ENCODE measurements at regions not wholly inside any gene's neighbourhood (a gene's known extent, or its start where the extent isn't known, plus 50 kb on each side); places are given as distances from the start of the nearest gene placed in this dataset.

- DNase-seq = no peak
Observed at GRCh38 chr4:53694666-53695065, 103.4 kb upstream of the LNX1 start.

GRCh38 chr4:53693909-53694308, 102.6 kb upstream of the LNX1 start:
- Mint-ChIP-seq H3K9me3 (no peaks in the 10 kb centered on the region), H3K4me3 (no peak overlapping the region), H3K36me3 (ENCODE audit: low read depth) (peaks cover 3% of the 10 kb centered on the region), H3K27me3 (ENCODE audit: low read depth, poor library complexity) (peaks cover 8% of the 10 kb centered on the region), H3K4me1 (peaks cover 14% of the 10 kb centered on the region), H3K27ac (no peak overlapping the region)
- peak; percentile 10 for DNase-seq
- no peak for TF ChIP-seq CTCF (IDR thresholded peaks at IDR 0.05)

More at GRCh38 chr4:53694666-53695065, 103.4 kb upstream of the LNX1 start:
- H3K4me3 Mint-ChIP-seq = no peak overlapping the region
- no peak for TF ChIP-seq CTCF (IDR thresholded peaks at IDR 0.05)
- no peak overlapping the region for H3K27ac Mint-ChIP-seq
- H3K27me3 Mint-ChIP-seq (ENCODE audit: low read depth, poor library complexity) = peaks cover 8% of the 10 kb centered on the region
- H3K36me3 Mint-ChIP-seq (ENCODE audit: low read depth) = peaks cover 3% of the 10 kb centered on the region
- peaks cover 6% of the 10 kb centered on the region for H3K9me3 Mint-ChIP-seq
- H3K4me1 Mint-ChIP-seq = peaks cover 14% of the 10 kb centered on the region

GRCh38 chr4:53693408-53693807, 102.1 kb upstream of the LNX1 start:
- peak overlapping the region; percentile 60 for H3K27ac Mint-ChIP-seq
- no peaks in the 10 kb centered on the region for H3K9me3 Mint-ChIP-seq
- no peak for DNase-seq
- H3K4me3 Mint-ChIP-seq = no peak overlapping the region
- H3K4me1 Mint-ChIP-seq = peaks cover 14% of the 10 kb centered on the region
- H3K27me3 Mint-ChIP-seq (ENCODE audit: low read depth, poor library complexity) = peaks cover 8% of the 10 kb centered on the region
- peaks cover 3% of the 10 kb centered on the region for H3K36me3 Mint-ChIP-seq (ENCODE audit: low read depth)
- TF ChIP-seq CTCF (IDR thresholded peaks at IDR 0.05) = no peak

- Mint-ChIP-seq H3K27ac (peak overlapping the region; percentile 44), H3K9me3 (no peaks in the 10 kb centered on the region), H3K4me3 (no peak overlapping the region), H3K27me3 (ENCODE audit: low read depth, poor library complexity) (peaks cover 12% of the 10 kb centered on the region), H3K36me3 (ENCODE audit: low read depth) (peaks cover 3% of the 10 kb centered on the region), H3K4me1 (peaks cover 36% of the 10 kb centered on the region)
- no peak for DNase-seq
- TF ChIP-seq CTCF (IDR thresholded peaks at IDR 0.05) = no peak
Observed at GRCh38 chr4:53688186-53688790, 97.0 kb upstream of the LNX1 start.

GRCh38 chr4:53686521-53686920, 95.2 kb upstream of the LNX1 start:
- no peak for TF ChIP-seq CTCF (IDR thresholded peaks at IDR 0.05)

More at GRCh38 chr4:53686521-53686920, 95.2 kb upstream of the LNX1 start:
- peaks cover 12% of the 10 kb centered on the region for H3K27me3 Mint-ChIP-seq (ENCODE audit: low read depth, poor library complexity)
- H3K27ac Mint-ChIP-seq = no peak overlapping the region
- H3K36me3 Mint-ChIP-seq (ENCODE audit: low read depth) = peaks cover 3% of the 10 kb centered on the region
- peaks cover 43% of the 10 kb centered on the region for H3K4me1 Mint-ChIP-seq
- H3K4me3 Mint-ChIP-seq = no peak overlapping the region
- DNase-seq = no peak
- peaks cover 2% of the 10 kb centered on the region for H3K9me3 Mint-ChIP-seq

All from nephron progenitor cell (in vitro differentiated cells).